Esophagus muscularis mucosa (tissue), 3 donors: ENCODE measurements at regions not wholly inside any gene's neighbourhood (a gene's known extent, or its start where the extent isn't known, plus 50 kb on each side); places are given as distances from the start of the nearest gene placed in this dataset.

Experiments used
- EP300 ChIP-seq: sonication (generic); formaldehyde crosslinking; IDR thresholded peaks from one replicate; pipeline ENCODE4 v1.6.1; 2017; ENCODE audit warnings: antibody characterized with exemption
- POLR2A ChIP-seq: fragments of 450-650 bp; IDR thresholded peaks from one replicate; pipeline ENCODE4 v1.6.1; 2017; ENCODE audit warnings: antibody characterized with exemption, moderate library complexity, mild to moderate bottlenecking, low read depth
- POLR2AphosphoS5 ChIP-seq, 2 donors: sonication (generic); formaldehyde crosslinking; IDR thresholded peaks; one replicate each; pipeline ENCODE4 v1.6.1; 2017; ENCODE audit warnings: antibody characterized with exemption in 2 of 2

DNA sequence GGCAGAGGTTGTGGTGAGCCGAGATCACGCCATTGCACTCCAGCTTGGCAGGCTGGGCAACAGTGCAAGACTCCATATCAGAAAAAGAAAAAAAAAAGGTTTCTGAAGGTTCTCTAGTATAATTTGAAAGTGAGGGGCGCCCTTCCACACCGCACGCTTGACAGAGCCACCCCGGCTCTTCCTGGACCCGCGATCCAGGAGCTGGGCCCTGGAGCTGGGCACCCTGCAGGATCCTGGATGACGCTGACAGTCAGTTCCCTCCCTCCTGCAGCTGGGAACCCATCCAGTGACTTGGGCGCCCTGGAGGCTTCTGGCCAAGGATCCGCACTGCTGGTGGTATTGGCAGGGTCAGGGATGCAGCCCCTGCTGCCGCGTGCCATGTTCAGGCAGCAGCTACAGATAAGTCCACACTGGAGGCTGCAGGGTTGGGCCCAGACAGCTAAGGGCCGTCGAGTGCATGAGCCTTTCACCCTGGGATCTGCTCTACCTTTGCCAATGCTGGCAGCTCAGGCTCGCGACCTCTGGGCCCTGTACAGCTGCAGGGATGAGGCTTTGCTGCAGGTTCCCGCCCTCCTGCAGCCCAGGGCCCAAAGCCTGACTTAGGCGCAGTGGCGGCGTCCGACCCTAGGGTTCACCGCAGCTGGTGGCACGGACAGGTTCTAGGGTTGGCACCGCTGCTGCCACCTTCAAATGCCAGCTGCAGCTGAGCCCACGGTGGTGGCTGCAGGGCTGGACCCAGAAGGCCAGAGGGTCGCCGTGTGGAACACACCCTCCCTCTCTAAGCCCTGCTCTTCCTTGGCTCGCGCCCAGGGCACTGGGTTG is 110.2 kb downstream of the OR13A1 start:
- TF ChIP-seq POLR2A (no peak), EP300 (no peak), POLR2AphosphoS5 (IDR thresholded peaks at IDR 0.05) (no peak)
